ENCODE measurements at regions not wholly inside any gene's neighbourhood (a gene's known extent, or its start where the extent isn't known, plus 50 kb on each side); places are given as distances from the start of the nearest gene placed in this dataset.

GRCh38 chr17:34781571-34782108, 179.6 kb downstream of the CCT6B start:
- H3K4me1 ChIP-seq = no peaks in the 10 kb centered on the region
- no peak for TF ChIP-seq CTCF (IDR thresholded peaks at IDR 0.05)
- no peak for TF ChIP-seq POLR2A (IDR thresholded peaks at IDR 0.05)
- H3K9me3 ChIP-seq = peaks cover 0 to 14% (median 0%) of the 10 kb centered on the region in 12 donors
- WGBS, 4 donors = 36 to 45% (median 38%) methylated on average over 8 to 12 of the region's 12 CpGs
- ATAC-seq (no peak), DNase-seq (no peak)
- no peak overlapping the region for H3K4me3 ChIP-seq
- H3K27me3 ChIP-seq = peaks cover 0 to 4% (median 0%) of the 10 kb centered on the region in 9 donors
- no peak overlapping the region for H3K27ac ChIP-seq
- intact Hi-C loops (cut with DNase I) = loop anchor here in 1 of 10 donors (10.0 kb wide), 1 partner anchor 63 kb away; no protein-coding TSS in a partner anchor
- no peaks in the 10 kb centered on the region for H3K36me3 ChIP-seq

GRCh38 chr17:34781071-34781470, 180.2 kb downstream of the CCT6B start:
- no peak for TF ChIP-seq POLR2A (IDR thresholded peaks at IDR 0.05)
- no peak for TF ChIP-seq CTCF (IDR thresholded peaks at IDR 0.05)
- Histone ChIP-seq H3K36me3 (no peaks in the 10 kb centered on the region), H3K27me3 (peaks cover 0 to 4% (median 0%) of the 10 kb centered on the region in 9 donors), H3K4me1 (no peaks in the 10 kb centered on the region), H3K4me3 (no peak overlapping the region), H3K27ac (no peak overlapping the region), H3K9me3 (peaks cover 0 to 14% (median 0%) of the 10 kb centered on the region in 12 donors)
- intact Hi-C loops (cut with DNase I) = loop anchor here in 1 of 10 donors (10.0 kb wide), 1 partner anchor 64 kb away; no protein-coding TSS in a partner anchor
- WGBS, 4 donors = 64 to 74% (median 67%) methylated on average over 2 to 3 of the region's 3 CpGs
- DNase-seq (no peak), ATAC-seq (no peak)

GRCh38 chr17:34780438-34780837, 180.8 kb downstream of the CCT6B start:
- Histone ChIP-seq H3K9me3 (peaks cover 0 to 14% (median 0%) of the 10 kb centered on the region in 12 donors), H3K4me3 (no peak overlapping the region), H3K4me1 (no peaks in the 10 kb centered on the region), H3K36me3 (no peaks in the 10 kb centered on the region), H3K27me3 (peaks cover 0 to 4% (median 0%) of the 10 kb centered on the region in 9 donors), H3K27ac (no peak overlapping the region)
- WGBS, 4 donors = 65 to 81% (median 68%) methylated on average over 3 of the region's 3 CpGs
- DNase-seq (no peak), ATAC-seq (no peak)
- intact Hi-C loops (cut with DNase I) = loop anchor here in 1 of 10 donors (10.0 kb wide), 1 partner anchor 64 kb away; no protein-coding TSS in a partner anchor
- TF ChIP-seq CTCF (IDR thresholded peaks at IDR 0.05) (no peak), POLR2A (IDR thresholded peaks at IDR 0.05) (no peak)

- no peak overlapping the region for H3K27ac ChIP-seq
- H3K4me3 ChIP-seq = no peak overlapping the region
- intact Hi-C loops (cut with DNase I) = no loop called here
- no peaks in the 10 kb centered on the region for H3K4me1 ChIP-seq
- 43 to 54% (median 49%) methylated on average over 13 to 17 of the region's 17 CpGs for WGBS, 4 donors
- DNase-seq (no peak), ATAC-seq (no peak)
- peaks cover 0 to 14% (median 0%) of the 10 kb centered on the region in 12 donors for H3K9me3 ChIP-seq
- H3K27me3 ChIP-seq = peaks cover 0 to 15% (median 0%) of the 10 kb centered on the region in 9 donors
- no peaks in the 10 kb centered on the region for H3K36me3 ChIP-seq
- TF ChIP-seq CTCF (IDR thresholded peaks at IDR 0.05) = no peak
- no peak for TF ChIP-seq POLR2A (IDR thresholded peaks at IDR 0.05)
These were observed 184.5 kb downstream of the CCT6B start for GRCh38 chr17:34776456-34777443.
